Fibroblast of skin of abdomen (primary cell): ENCODE measurements at regions not wholly inside any gene's neighbourhood (a gene's known extent, or its start where the extent isn't known, plus 50 kb on each side); places are given as distances from the start of the nearest gene placed in this dataset.

ENCODE experiments used
- DNase-seq: peaks from one replicate; pipeline ENCODE4 v3.0.0-alpha.2; 2013

- no peak for DNase-seq
Observed at GRCh38 chr6:156029286-156029985, 573.8 kb upstream of the NOX3 start.

- DNase-seq, result peak; percentile 46
Observed at GRCh38 chr6:156028335-156029131, 572.9 kb upstream of the NOX3 start.

- no peak for DNase-seq
Observed at GRCh38 chr6:156027248-156027626, 571.6 kb upstream of the NOX3 start.

- no peak for DNase-seq
Observed at GRCh38 chr6:156026486-156027247, 571.0 kb upstream of the NOX3 start.

- no peak for DNase-seq
Observed at GRCh38 chr6:156024339-156024738, 568.7 kb upstream of the NOX3 start.

- peak; percentile 85 for DNase-seq
Observed at GRCh38 chr6:156021746-156022396, 566.2 kb upstream of the NOX3 start.

- peak; percentile 81 for DNase-seq
Observed at GRCh38 chr6:156017838-156018237, 562.2 kb upstream of the NOX3 start.

GRCh38 chr6:156016186-156016976 is 560.7 kb upstream of the NOX3 start:
- peak; percentile 29 for DNase-seq

- DNase-seq, result no peak
Observed at GRCh38 chr6:156013155-156013554, 557.5 kb upstream of the NOX3 start.

GRCh38 chr6:156009656-156010055 is 554.0 kb upstream of the NOX3 start:
- no peak for DNase-seq

- no peak for DNase-seq
Observed at GRCh38 chr6:156004796-156005195, 549.2 kb upstream of the NOX3 start.

- no peak for DNase-seq
Observed at GRCh38 chr6:155996151-155996550, 540.5 kb upstream of the NOX3 start.

- DNase-seq, result no peak
Observed at GRCh38 chr6:155995281-155995680, 539.6 kb upstream of the NOX3 start.

GRCh38 chr6:155994086-155994485 is 538.4 kb upstream of the NOX3 start:
- no peak for DNase-seq

GRCh38 chr6:155993240-155993639 is 537.6 kb upstream of the NOX3 start:
- no peak for DNase-seq

- DNase-seq, result no peak
Observed at GRCh38 chr6:155985660-155986138, 530.1 kb upstream of the NOX3 start.

- DNase-seq, result no peak
Observed at GRCh38 chr6:155980768-155981079, 525.1 kb upstream of the NOX3 start.

GRCh38 chr6:155980014-155980767 is 524.6 kb upstream of the NOX3 start:
- DNase-seq, result no peak

GRCh38 chr6:155975506-155975905 is 519.9 kb upstream of the NOX3 start:
- no peak for DNase-seq

- DNase-seq, result no peak
Observed at GRCh38 chr6:155974811-155975323, 519.2 kb upstream of the NOX3 start.

GRCh38 chr6:155974359-155974758 is 518.7 kb upstream of the NOX3 start:
- no peak for DNase-seq
